ENCODE measurements at regions not wholly inside any gene's neighbourhood (a gene's known extent, or its start where the extent isn't known, plus 50 kb on each side); places are given as distances from the start of the nearest gene placed in this dataset.

- Histone ChIP-seq H3K27me3 (no peaks in the 10 kb centered on the region), H3K4me1 (no peaks in the 10 kb centered on the region), H3K9me3 (no peaks in the 10 kb centered on the region), H3K36me3 (ENCODE audit: low read depth, missing control alignments) (no peaks in the 10 kb centered on the region), H3K27ac (no peak overlapping the region), H3K4me3 (no peak overlapping the region)
- intact Hi-C loops (cut with DNase I; ENCODE audit: low total_unique reads) = no loop called here
- 68 to 72% methylated on average over 7 of the region's 7 CpGs for WGBS, 2 donors
- DNase-seq = no peak
- TF ChIP-seq POLR2A (IDR thresholded peaks at IDR 0.05) = no peak
Observed at GRCh38 chr4:170623899-170624298, 534.1 kb upstream of the AADAT start.

GRCh38 chr4:170610434-170610833 lies 520.7 kb upstream of the AADAT start:
- no peaks in the 10 kb centered on the region for H3K27me3 ChIP-seq
- intact Hi-C loops (cut with DNase I; ENCODE audit: low total_unique reads) = no loop called here
- WGBS, 2 donors = 88 to 94% methylated on average over 2 of the region's 2 CpGs
- H3K36me3 ChIP-seq (ENCODE audit: low read depth, missing control alignments) = no peaks in the 10 kb centered on the region
- no peak overlapping the region for H3K27ac ChIP-seq
- no peak for DNase-seq
- H3K4me1 ChIP-seq = no peaks in the 10 kb centered on the region
- TF ChIP-seq POLR2A (IDR thresholded peaks at IDR 0.05) (no peak), CTCF (IDR thresholded peaks at IDR 0.05) (no peak)
- H3K9me3 ChIP-seq = no peaks in the 10 kb centered on the region
- H3K4me3 ChIP-seq = no peak overlapping the region

GRCh38 chr4:170599894-170600293 lies 510.1 kb upstream of the AADAT start:
- intact Hi-C loops (cut with DNase I; ENCODE audit: low total_unique reads) = no loop called here
- no peak for DNase-seq
- Histone ChIP-seq H3K9me3 (no peaks in the 10 kb centered on the region), H3K4me3 (no peak overlapping the region), H3K4me1 (no peaks in the 10 kb centered on the region), H3K27ac (no peak overlapping the region), H3K36me3 (ENCODE audit: low read depth, missing control alignments) (no peaks in the 10 kb centered on the region), H3K27me3 (no peaks in the 10 kb centered on the region)
- TF ChIP-seq CTCF (IDR thresholded peaks at IDR 0.05) (no peak), POLR2A (IDR thresholded peaks at IDR 0.05) (no peak)
- WGBS, 2 donors = 91% methylated on average over 4 of the region's 4 CpGs

- Histone ChIP-seq H3K27me3 (no peaks in the 10 kb centered on the region), H3K36me3 (ENCODE audit: low read depth, missing control alignments) (no peaks in the 10 kb centered on the region), H3K27ac (no peak overlapping the region), H3K4me1 (no peaks in the 10 kb centered on the region), H3K9me3 (no peaks in the 10 kb centered on the region), H3K4me3 (no peak overlapping the region)
- intact Hi-C loops (cut with DNase I; ENCODE audit: low total_unique reads) = no loop called here
- no peak for DNase-seq
- no peak for TF ChIP-seq CTCF (IDR thresholded peaks at IDR 0.05)
- no peak for TF ChIP-seq POLR2A (IDR thresholded peaks at IDR 0.05)
- 93 to 94% methylated on average over 3 of the region's 3 CpGs for WGBS, 2 donors
Observed at GRCh38 chr4:170591076-170591475, 501.3 kb upstream of the AADAT start.

- Histone ChIP-seq H3K36me3 (ENCODE audit: low read depth, missing control alignments) (no peaks in the 10 kb centered on the region), H3K4me3 (no peak overlapping the region), H3K9me3 (no peaks in the 10 kb centered on the region), H3K27me3 (no peaks in the 10 kb centered on the region), H3K4me1 (no peaks in the 10 kb centered on the region), H3K27ac (no peak overlapping the region)
- intact Hi-C loops (cut with DNase I; ENCODE audit: low total_unique reads) = no loop called here
- 66 to 73% methylated on average over 3 of the region's 3 CpGs for WGBS, 2 donors
- no peak for TF ChIP-seq POLR2A (IDR thresholded peaks at IDR 0.05)
- TF ChIP-seq CTCF (IDR thresholded peaks at IDR 0.05) = peak in 2 of 3 experiments; percentile 16 to 24
- no peak for DNase-seq
Observed at GRCh38 chr4:170589597-170590191, 499.9 kb upstream of the AADAT start.

All from testis (tissue), 2 donors.